ENCODE measurements at regions not wholly inside any gene's neighbourhood (a gene's known extent, or its start where the extent isn't known, plus 50 kb on each side); places are given as distances from the start of the nearest gene placed in this dataset.

- TF ChIP-seq CTCF (IDR thresholded peaks at IDR 0.05) (no peak), EP300 (IDR thresholded peaks at IDR 0.05) (no peak)
Measured at GRCh38 chr9:28563291-28563934, 990.1 kb upstream of the C9orf72 start.

All from ovary (tissue), 3 donors.